HepG2 (cell line): ENCODE measurements at regions not wholly inside any gene's neighbourhood (a gene's known extent, or its start where the extent isn't known, plus 50 kb on each side); places are given as distances from the start of the nearest gene placed in this dataset.
"Not testable (repeated sequence)": the region's sequence is repeated elsewhere in the genome, so short reads cannot be mapped to it uniquely, and the experiment has no call there.

Experiments used
- ATAC-seq: fragments of 200-7000 bp; cut with Tn5 transposase; 3 replicates; pipeline ENCODE4 v1.9.1; 2020; ENCODE audit warnings: mild to moderate bottlenecking, moderate library complexity
- BruUV-seq: library from RNA; stranded (reverse); fragments of 400-500 nt; replicated peaks from 2 replicates; lab custom pipeline; 2021; lab: Mats Ljungman, UMichigan
- CTCF ChIA-PET: fragments of 300-600 bp; formaldehyde crosslinking; extraction: SDS; loops from one replicate; lab custom pipeline; 2021; ENCODE audit warnings: low total read pairs, inconsistent platforms, low intra/inter-chr PET ratio; lab: Yijun Ruan, JAX
- POLR2A ChIA-PET: fragments of 350-600 bp; sonication (Branson Sonifier 250); formaldehyde crosslinking; loops from one replicate; lab custom pipeline; 2020; ENCODE audit warnings: antibody characterized with exemption, inconsistent platforms; lab: Yijun Ruan, JAX
- DNase-seq: peaks from one replicate; pipeline ENCODE4 v3.0.0-alpha.2; 2015; ENCODE audit warnings: low spot score
- FAIRE-seq: peaks from 3 replicates; lab custom pipeline; 2011; peaks lifted over from hg19 to GRCh38; lab: Jason Lieb, UNC
- H2AFZ ChIP-seq: one replicate; pipeline ENCODE4 v1.6.1; 2011; ENCODE audit warnings: low read length, inconsistent platforms
- H3K27ac ChIP-seq: fragments of 300-600 bp; 3 replicates; pipeline ENCODE4 v1.8.0; 2011; ENCODE audit warnings: mixed run types, mild to moderate bottlenecking, mixed read lengths, low read length, inconsistent platforms; ENCODE audit not compliant: insufficient read depth; ENCODE audit errors: extremely low read length
- H3K27me3 ChIP-seq, 2 experiments: fragments of 200-600 bp in 1 of 2; 2 replicates in 1 of 2; 3 replicates in 1 of 2; pipeline versions ENCODE4 v1.6.0 to v1.8.0; 2011; ENCODE audit warnings: low read length in 2 of 2, mild to moderate bottlenecking in 2 of 2, moderate library complexity in 2 of 2, inconsistent platforms in 1 of 2; ENCODE audit not compliant: insufficient read depth in 2 of 2, control insufficient read depth in 1 of 2
- H3K36me3 ChIP-seq, 2 experiments: fragments of 200-600 bp in 1 of 2; replicated peaks in 1 of 2; 2 replicates in 1 of 2; 3 replicates in 1 of 2; pipeline versions ENCODE4 v1.5.1 to v1.8.0; 2011; ENCODE audit warnings: low read length in 2 of 2, inconsistent platforms in 1 of 2; ENCODE audit not compliant: insufficient read depth in 2 of 2, control insufficient read depth in 1 of 2
- H3K4me1 ChIP-seq: 2 replicates; pipeline ENCODE4 v1.5.1; 2012; ENCODE audit warnings: low read length, inconsistent platforms; ENCODE audit not compliant: insufficient read depth
- H3K4me2 ChIP-seq: 2 replicates; pipeline ENCODE4 v1.6.0; 2011; ENCODE audit warnings: low read depth, low read length, inconsistent platforms
- H3K4me3 ChIP-seq, 3 experiments: fragments of 200-600 bp in 1 of 3; sonication (generic), shearing (Covaris generic) in 1 of 3; replicated peaks in 1 of 3; 2 replicates each; pipeline ENCODE4 v1.5.1; 2011 to 2016; ENCODE audit warnings: low read length in 3 of 3, inconsistent platforms in 2 of 3, low read depth in 2 of 3, mild to moderate bottlenecking in 2 of 3, control low read depth in 1 of 3, mixed read lengths in 1 of 3; ENCODE audit not compliant: insufficient read depth in 1 of 3
- H3K79me2 ChIP-seq: one replicate; pipeline ENCODE4 v1.6.1; 2011; ENCODE audit warnings: low read length, inconsistent platforms; ENCODE audit not compliant: insufficient read depth
- H3K9ac ChIP-seq: 2 replicates; pipeline ENCODE4 v1.6.0; 2011; ENCODE audit warnings: mild to moderate bottlenecking, low read depth, low read length, inconsistent platforms; ENCODE audit not compliant: insufficient read depth
- H3K9me3 ChIP-seq: 2 replicates; pipeline ENCODE4 v1.5.1; 2012; ENCODE audit warnings: mild to moderate bottlenecking, low read length
- H4K20me1 ChIP-seq: 2 replicates; pipeline ENCODE4 v1.6.0; 2011; ENCODE audit warnings: inconsistent platforms, mild to moderate bottlenecking, low read length, moderate library complexity; ENCODE audit not compliant: insufficient read depth
- MEF2D ChIP-seq: sonication (generic); formaldehyde crosslinking; IDR thresholded peaks from 2 replicates; pipeline ENCODE4 v1.5.1; 2020; ENCODE audit warnings: mild to moderate bottlenecking, missing genetic modification reagents
- WGBS: methylation state at CpG from one replicate; pipeline ENCODE4 v1.1.6; 2017; ENCODE audit warnings: low lambda C conversion rate; 5-methylcytosine and 5-hydroxymethylcytosine counted together
- in situ Hi-C: cut with HindIII; loops from 2 replicates; pipeline ENCODE4 v1.10.0; 2017; ENCODE audit warnings: low pct_unique_long_range_greater_than_20kb; ENCODE audit not compliant: extremely low pct_ligation_motif_present
- intact Hi-C: fragments of 100-400 bp; cut with micrococcal nuclease; formaldehyde crosslinking; loops from one replicate; pipeline ENCODE4 v1.10.0; 2022; ENCODE audit not compliant: unreplicated experiment
- TF ChIP-seq, protein P1 (sequence below): sonication (generic); formaldehyde crosslinking; IDR thresholded peaks from 2 replicates; pipeline ENCODE4 v1.4.0; 2020; ENCODE audit warnings: mild to moderate bottlenecking, missing genetic modification reagents
- TF ChIP-seq, protein P2 (sequence below): sonication (generic); formaldehyde crosslinking; IDR thresholded peaks from 2 replicates; pipeline ENCODE4 v1.4.0; 2020; ENCODE audit warnings: missing genetic modification reagents

DNA sequence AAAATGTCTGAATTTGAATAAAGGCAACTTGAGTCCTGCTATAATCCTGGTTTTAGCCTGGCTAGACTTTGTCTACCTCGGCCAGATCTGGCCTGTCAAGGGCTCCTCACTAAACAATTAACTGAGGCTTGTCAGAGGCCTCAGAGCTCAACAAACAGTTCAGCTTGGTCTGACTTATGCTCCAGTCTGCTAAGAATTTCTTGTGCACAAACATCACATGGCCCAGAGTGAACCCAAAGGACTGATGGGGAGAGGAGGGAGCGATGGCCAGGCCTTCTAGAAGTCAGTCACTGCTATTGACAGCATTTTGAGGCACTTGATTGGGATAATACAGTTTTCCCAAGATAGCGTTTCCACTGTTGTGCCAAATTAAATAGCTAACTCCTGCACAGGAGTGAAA, 555.1 kb upstream of the ID2 start (continued):
- TF ChIP-seq, protein P1, sequence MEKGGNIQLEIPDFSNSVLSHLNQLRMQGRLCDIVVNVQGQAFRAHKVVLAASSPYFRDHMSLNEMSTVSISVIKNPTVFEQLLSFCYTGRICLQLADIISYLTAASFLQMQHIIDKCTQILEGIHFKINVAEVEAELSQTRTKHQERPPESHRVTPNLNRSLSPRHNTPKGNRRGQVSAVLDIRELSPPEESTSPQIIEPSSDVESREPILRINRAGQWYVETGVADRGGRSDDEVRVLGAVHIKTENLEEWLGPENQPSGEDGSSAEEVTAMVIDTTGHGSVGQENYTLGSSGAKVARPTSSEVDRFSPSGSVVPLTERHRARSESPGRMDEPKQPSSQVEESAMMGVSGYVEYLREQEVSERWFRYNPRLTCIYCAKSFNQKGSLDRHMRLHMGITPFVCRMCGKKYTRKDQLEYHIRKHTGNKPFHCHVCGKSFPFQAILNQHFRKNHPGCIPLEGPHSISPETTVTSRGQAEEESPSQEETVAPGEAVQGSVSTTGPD (CRISPR knock-in tag) = 0 out of 2 replicates have a peak, but pooled peaks have one; percentile 45
- TF ChIP-seq MEF2D (CRISPR knock-in tag) = 0 out of 2 replicates have a peak, but pooled peaks have one; percentile 50
- TF ChIP-seq, protein P2, sequence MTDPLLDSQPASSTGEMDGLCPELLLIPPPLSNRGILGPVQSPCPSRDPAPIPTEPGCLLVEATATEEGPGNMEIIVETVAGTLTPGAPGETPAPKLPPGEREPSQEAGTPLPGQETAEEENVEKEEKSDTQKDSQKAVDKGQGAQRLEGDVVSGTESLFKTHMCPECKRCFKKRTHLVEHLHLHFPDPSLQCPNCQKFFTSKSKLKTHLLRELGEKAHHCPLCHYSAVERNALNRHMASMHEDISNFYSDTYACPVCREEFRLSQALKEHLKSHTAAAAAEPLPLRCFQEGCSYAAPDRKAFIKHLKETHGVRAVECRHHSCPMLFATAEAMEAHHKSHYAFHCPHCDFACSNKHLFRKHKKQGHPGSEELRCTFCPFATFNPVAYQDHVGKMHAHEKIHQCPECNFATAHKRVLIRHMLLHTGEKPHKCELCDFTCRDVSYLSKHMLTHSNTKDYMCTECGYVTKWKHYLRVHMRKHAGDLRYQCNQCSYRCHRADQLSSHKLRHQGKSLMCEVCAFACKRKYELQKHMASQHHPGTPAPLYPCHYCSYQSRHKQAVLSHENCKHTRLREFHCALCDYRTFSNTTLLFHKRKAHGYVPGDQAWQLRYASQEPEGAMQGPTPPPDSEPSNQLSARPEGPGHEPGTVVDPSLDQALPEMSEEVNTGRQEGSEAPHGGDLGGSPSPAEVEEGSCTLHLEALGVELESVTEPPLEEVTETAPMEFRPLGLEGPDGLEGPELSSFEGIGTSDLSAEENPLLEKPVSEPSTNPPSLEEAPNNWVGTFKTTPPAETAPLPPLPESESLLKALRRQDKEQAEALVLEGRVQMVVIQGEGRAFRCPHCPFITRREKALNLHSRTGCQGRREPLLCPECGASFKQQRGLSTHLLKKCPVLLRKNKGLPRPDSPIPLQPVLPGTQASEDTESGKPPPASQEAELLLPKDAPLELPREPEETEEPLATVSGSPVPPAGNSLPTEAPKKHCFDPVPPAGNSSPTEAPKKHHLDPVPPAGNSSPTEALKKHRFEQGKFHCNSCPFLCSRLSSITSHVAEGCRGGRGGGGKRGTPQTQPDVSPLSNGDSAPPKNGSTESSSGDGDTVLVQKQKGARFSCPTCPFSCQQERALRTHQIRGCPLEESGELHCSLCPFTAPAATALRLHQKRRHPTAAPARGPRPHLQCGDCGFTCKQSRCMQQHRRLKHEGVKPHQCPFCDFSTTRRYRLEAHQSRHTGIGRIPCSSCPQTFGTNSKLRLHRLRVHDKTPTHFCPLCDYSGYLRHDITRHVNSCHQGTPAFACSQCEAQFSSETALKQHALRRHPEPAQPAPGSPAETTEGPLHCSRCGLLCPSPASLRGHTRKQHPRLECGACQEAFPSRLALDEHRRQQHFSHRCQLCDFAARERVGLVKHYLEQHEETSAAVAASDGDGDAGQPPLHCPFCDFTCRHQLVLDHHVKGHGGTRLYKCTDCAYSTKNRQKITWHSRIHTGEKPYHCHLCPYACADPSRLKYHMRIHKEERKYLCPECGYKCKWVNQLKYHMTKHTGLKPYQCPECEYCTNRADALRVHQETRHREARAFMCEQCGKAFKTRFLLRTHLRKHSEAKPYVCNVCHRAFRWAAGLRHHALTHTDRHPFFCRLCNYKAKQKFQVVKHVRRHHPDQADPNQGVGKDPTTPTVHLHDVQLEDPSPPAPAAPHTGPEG = no peak; the same call in 1 of the 2 replicates

DNA sequence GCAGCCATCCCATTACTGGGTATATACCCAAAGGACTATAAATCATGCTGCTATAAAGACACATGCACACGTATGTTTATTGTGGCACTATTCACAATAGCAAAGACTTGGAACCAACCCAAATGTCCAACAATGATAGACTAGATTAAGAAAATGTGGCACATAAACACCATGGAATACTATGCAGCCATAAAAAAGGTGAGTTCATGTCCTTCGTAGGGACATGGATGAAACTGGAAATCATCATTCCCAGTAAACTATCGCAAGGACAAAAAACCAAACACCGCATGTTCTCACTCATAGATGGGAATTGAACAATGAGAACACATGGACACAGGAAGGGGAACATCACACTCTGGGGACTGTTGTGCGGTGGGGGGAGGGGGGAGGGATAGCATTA, 550.4 kb upstream of the ID2 start:
- in situ Hi-C loops, H3K79me2 ChIP-seq, H3K9ac ChIP-seq, H3K36me3 ChIP-seq, BruUV-seq, POLR2A ChIA-PET, H3K9me3 ChIP-seq, CTCF ChIA-PET, H3K4me2 ChIP-seq, intact Hi-C loops, FAIRE-seq, H3K27ac ChIP-seq, ATAC-seq, H3K4me3 ChIP-seq, H4K20me1 ChIP-seq, DNase-seq, H2AFZ ChIP-seq, H3K27me3 ChIP-seq: not testable (repeated sequence)
- WGBS = 98% methylated on average over 5 of the region's 5 CpGs
- peaks cover 43% of the 10 kb centered on the region for H3K4me1 ChIP-seq
